H9 (cell line): ENCODE measurements at regions not wholly inside any gene's neighbourhood (a gene's known extent, or its start where the extent isn't known, plus 50 kb on each side); places are given as distances from the start of the nearest gene placed in this dataset.

Experiments used
- DNase-seq: peaks from one replicate; pipeline ENCODE4 v3.0.0-alpha.2; 2017
- H2AFZ ChIP-seq: one replicate; pipeline ENCODE4 v1.6.1; 2013; ENCODE audit warnings: mild to moderate bottlenecking, low read length, control low read depth, moderate library complexity
- H2AK5ac ChIP-seq: 2 replicates; pipeline ENCODE4 v1.6.1; 2013; ENCODE audit warnings: low read length, control low read depth, mixed read lengths; ENCODE audit not compliant: insufficient read length
- H2BK120ac ChIP-seq: one replicate; pipeline ENCODE4 v1.6.1; 2013; ENCODE audit warnings: low read depth, mild to moderate bottlenecking, low read length, control low read depth, inconsistent platforms; ENCODE audit not compliant: poor library complexity, severe bottlenecking
- H2BK12ac ChIP-seq: 2 replicates; pipeline ENCODE4 v1.6.1; 2013; ENCODE audit warnings: low read length, control low read depth, mixed read lengths, low read depth; ENCODE audit not compliant: insufficient read length
- H2BK15ac ChIP-seq: 2 replicates; pipeline ENCODE4 v1.6.1; 2013; ENCODE audit warnings: low read depth, low read length, control low read depth
- H2BK20ac ChIP-seq: one replicate; pipeline ENCODE4 v1.6.1; 2013; ENCODE audit warnings: low read depth, mild to moderate bottlenecking, low read length, control low read depth, inconsistent platforms; ENCODE audit not compliant: poor library complexity, severe bottlenecking
- H2BK5ac ChIP-seq: 2 replicates; pipeline ENCODE4 v1.6.1; 2013; ENCODE audit warnings: low read length, control low read depth, mixed read lengths; ENCODE audit not compliant: insufficient read length
- H3K14ac ChIP-seq: 2 replicates; pipeline ENCODE4 v1.6.1; 2013; ENCODE audit warnings: low read length, control low read depth; ENCODE audit not compliant: insufficient read depth
- H3K18ac ChIP-seq: 2 replicates; pipeline ENCODE4 v1.6.1; 2013; ENCODE audit warnings: low read depth, mild to moderate bottlenecking, mixed read lengths, low read length, control low read depth; ENCODE audit not compliant: insufficient read length
- H3K23ac ChIP-seq: 2 replicates; pipeline ENCODE4 v1.6.1; 2013; ENCODE audit warnings: low read length, control low read depth, mixed read lengths, low read depth; ENCODE audit not compliant: insufficient read length
- H3K23me2 ChIP-seq: 2 replicates; pipeline ENCODE4 v1.6.1; 2013; ENCODE audit warnings: low read depth, mild to moderate bottlenecking, mixed read lengths, low read length, control low read depth; ENCODE audit not compliant: insufficient read length, poor library complexity, severe bottlenecking
- H3K27ac ChIP-seq: 2 replicates; pipeline ENCODE4 v1.5.1; 2013; ENCODE audit warnings: low read length, control low read depth, mixed read lengths, low read depth; ENCODE audit not compliant: insufficient read length
- H3K27me3 ChIP-seq: 2 replicates; pipeline ENCODE4 v1.6.1; 2013; ENCODE audit warnings: low read length, control low read depth, inconsistent platforms; ENCODE audit not compliant: insufficient read depth
- H3K4ac ChIP-seq: 2 replicates; pipeline ENCODE4 v1.6.1; 2013; ENCODE audit warnings: low read depth, mild to moderate bottlenecking, control low read depth, inconsistent platforms, low read length, moderate library complexity
- H3K4me1 ChIP-seq: 2 replicates; pipeline ENCODE4 v1.6.1; 2013; ENCODE audit warnings: low read length, control low read depth, inconsistent platforms; ENCODE audit not compliant: insufficient read depth
- H3K4me2 ChIP-seq: 2 replicates; pipeline ENCODE4 v1.6.1; 2013; ENCODE audit warnings: low read length, control low read depth, mixed read lengths; ENCODE audit not compliant: insufficient read length, insufficient read depth
- H3K56ac ChIP-seq: 2 replicates; pipeline ENCODE4 v1.6.1; 2013; ENCODE audit warnings: low read depth, mild to moderate bottlenecking, mixed read lengths, low read length, control low read depth; ENCODE audit not compliant: insufficient read length
- H3K79me1 ChIP-seq: 2 replicates; pipeline ENCODE4 v1.6.1; 2013; ENCODE audit warnings: low read depth, mild to moderate bottlenecking, moderate library complexity, low read length, control low read depth, inconsistent platforms; ENCODE audit not compliant: insufficient read depth, poor library complexity, severe bottlenecking
- H3K79me2 ChIP-seq: 2 replicates; pipeline ENCODE4 v1.6.1; 2013; ENCODE audit warnings: low read length, control low read depth, inconsistent platforms; ENCODE audit not compliant: insufficient read depth
- H3K9ac ChIP-seq: 2 replicates; pipeline ENCODE4 v1.6.1; 2013; ENCODE audit warnings: low read length, control low read depth, mixed read lengths; ENCODE audit not compliant: insufficient read length; ENCODE audit errors: extremely low read depth
- H3K9me3 ChIP-seq: one replicate; pipeline ENCODE4 v1.6.1; 2013; ENCODE audit warnings: low read depth, low read length, inconsistent platforms; ENCODE audit not compliant: control insufficient read depth
- H3T11ph ChIP-seq: one replicate; pipeline ENCODE4 v1.6.1; 2013; ENCODE audit warnings: mild to moderate bottlenecking, low read length, control low read depth, inconsistent platforms
- H4K20me1 ChIP-seq: one replicate; pipeline ENCODE4 v1.6.1; 2013; ENCODE audit not compliant: control insufficient read depth, insufficient read length, insufficient read depth
- H4K5ac ChIP-seq: 2 replicates; pipeline ENCODE4 v1.6.1; 2013; ENCODE audit warnings: low read depth, mild to moderate bottlenecking, mixed read lengths, low read length, control low read depth; ENCODE audit not compliant: insufficient read length
- H4K8ac ChIP-seq: replicated peaks from 2 replicates; pipeline ENCODE4 v1.6.1; 2013; ENCODE audit warnings: low read length, control low read depth, mixed read lengths, low read depth; ENCODE audit not compliant: insufficient read length
- H4K91ac ChIP-seq: 2 replicates; pipeline ENCODE4 v1.6.1; 2013; ENCODE audit warnings: low read depth, mild to moderate bottlenecking, moderate library complexity, mixed read lengths, low read length, control low read depth; ENCODE audit not compliant: insufficient read length
- H3K27ac Mint-ChIP-seq, 3 experiments: 2 replicates in 2 of 3; 3 replicates in 1 of 3; pipeline ENCODE4 v1.8.0; 2020 to 2021; ENCODE audit warnings: mixed read lengths in 3 of 3, mild to moderate bottlenecking in 1 of 3, moderate library complexity in 1 of 3
- H3K27me3 Mint-ChIP-seq: 2 replicates; pipeline ENCODE4 v1.8.0; 2021; ENCODE audit warnings: low read depth, mild to moderate bottlenecking, moderate library complexity, mixed read lengths
- H3K36me3 Mint-ChIP-seq, 3 experiments: 2 replicates in 2 of 3; 3 replicates in 1 of 3; pipeline ENCODE4 v1.8.0; 2020 to 2021; ENCODE audit warnings: low read depth in 3 of 3, mixed read lengths in 3 of 3; ENCODE audit not compliant: insufficient read depth in 1 of 3
- H3K4me1 Mint-ChIP-seq, 2 experiments: 2 replicates each; pipeline ENCODE4 v1.8.0; 2020; ENCODE audit warnings: mixed read lengths in 2 of 2
- H3K4me3 Mint-ChIP-seq, 2 experiments: 2 replicates in 1 of 2; 3 replicates in 1 of 2; pipeline ENCODE4 v1.8.0; 2020 to 2021; ENCODE audit warnings: mild to moderate bottlenecking in 2 of 2, mixed read lengths in 2 of 2, moderate library complexity in 1 of 2
- H3K9me3 Mint-ChIP-seq, 2 experiments: 2 replicates in 1 of 2; 3 replicates in 1 of 2; pipeline ENCODE4 v1.8.0; 2020; ENCODE audit warnings: mild to moderate bottlenecking in 2 of 2, mixed read lengths in 2 of 2, moderate library complexity in 1 of 2
- WGBS: extraction: QIAGEN DNeasy Blood & Tissue Kit; methylation state at CpG from one replicate; pipeline ENCODE4 v1.1.7; 2013; ENCODE audit warnings: missing lambda C conversion rate, low lambda C conversion rate, mixed read lengths; ENCODE audit not compliant: insufficient read length; ENCODE audit errors: extremely low coverage; 5-methylcytosine and 5-hydroxymethylcytosine counted together
- TF ChIP-seq, protein P1 (sequence below): fragments of 200-600 bp; sonication (generic); conservative IDR thresholded peaks from 3 replicates; pipeline ENCODE4 v1.8.0; 2021; ENCODE audit warnings: antibody characterized with exemption, mild to moderate bottlenecking

DNA sequence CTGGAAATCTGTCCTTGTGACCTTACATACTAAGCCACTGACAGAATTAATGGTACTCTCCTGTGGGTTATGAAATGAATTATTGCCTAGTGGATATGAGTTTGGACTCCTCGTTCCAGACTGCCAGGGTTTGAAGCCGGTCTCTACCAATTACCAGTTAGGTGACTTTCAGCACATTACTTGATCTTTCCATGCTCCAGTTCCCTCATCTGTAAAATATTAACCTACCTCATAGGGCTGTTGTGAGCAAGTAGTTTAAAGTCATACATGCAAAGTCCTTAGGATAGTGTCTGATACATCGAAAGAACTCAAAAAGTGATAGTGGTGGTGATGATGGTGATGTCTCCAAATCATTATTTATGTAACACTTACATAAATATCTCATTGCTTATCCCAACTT is 373.5 kb upstream of the ARX start:
- no peak overlapping the region for H2BK120ac ChIP-seq
- no peak overlapping the region for H2BK20ac ChIP-seq
- no peak overlapping the region for H2BK5ac ChIP-seq
- no peaks in the 10 kb centered on the region for H3K79me2 ChIP-seq
- H2AFZ ChIP-seq, result no peak overlapping the region
- H4K91ac ChIP-seq, result no peak overlapping the region
- no peak overlapping the region for H3K23ac ChIP-seq
- no CpG with 5 or more reads among the region's 3 CpGs for WGBS
- H2AK5ac ChIP-seq, result no peak overlapping the region
- no peak overlapping the region for H2BK12ac ChIP-seq
- H3K27me3 Mint-ChIP-seq, result no peaks in the 10 kb centered on the region; the same call in 1 of the 2 replicates
- no peak overlapping the region for H2BK15ac ChIP-seq
- H3K4me1 Mint-ChIP-seq, result no peaks in the 10 kb centered on the region
- H3K9ac ChIP-seq, result no peak overlapping the region
- H3K9me3 ChIP-seq, result peaks cover 24% of the 10 kb centered on the region
- H3K27me3 ChIP-seq, result no peaks in the 10 kb centered on the region
- H3K4me1 ChIP-seq, result no peaks in the 10 kb centered on the region
- TF ChIP-seq, protein P1, sequence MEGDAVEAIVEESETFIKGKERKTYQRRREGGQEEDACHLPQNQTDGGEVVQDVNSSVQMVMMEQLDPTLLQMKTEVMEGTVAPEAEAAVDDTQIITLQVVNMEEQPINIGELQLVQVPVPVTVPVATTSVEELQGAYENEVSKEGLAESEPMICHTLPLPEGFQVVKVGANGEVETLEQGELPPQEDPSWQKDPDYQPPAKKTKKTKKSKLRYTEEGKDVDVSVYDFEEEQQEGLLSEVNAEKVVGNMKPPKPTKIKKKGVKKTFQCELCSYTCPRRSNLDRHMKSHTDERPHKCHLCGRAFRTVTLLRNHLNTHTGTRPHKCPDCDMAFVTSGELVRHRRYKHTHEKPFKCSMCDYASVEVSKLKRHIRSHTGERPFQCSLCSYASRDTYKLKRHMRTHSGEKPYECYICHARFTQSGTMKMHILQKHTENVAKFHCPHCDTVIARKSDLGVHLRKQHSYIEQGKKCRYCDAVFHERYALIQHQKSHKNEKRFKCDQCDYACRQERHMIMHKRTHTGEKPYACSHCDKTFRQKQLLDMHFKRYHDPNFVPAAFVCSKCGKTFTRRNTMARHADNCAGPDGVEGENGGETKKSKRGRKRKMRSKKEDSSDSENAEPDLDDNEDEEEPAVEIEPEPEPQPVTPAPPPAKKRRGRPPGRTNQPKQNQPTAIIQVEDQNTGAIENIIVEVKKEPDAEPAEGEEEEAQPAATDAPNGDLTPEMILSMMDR, result no peak
- peaks cover 0 to 9% (median 0%) of the 10 kb centered on the region in 3 experiments; a peak in 2 of 7 replicates for H3K36me3 Mint-ChIP-seq
- no peak overlapping the region for H3K18ac ChIP-seq
- no peak overlapping the region for H4K5ac ChIP-seq
- no peak overlapping the region for H3K4me2 ChIP-seq
- no peak overlapping the region for H4K8ac ChIP-seq
- no peak overlapping the region for H3K4me3 Mint-ChIP-seq
- no peak for DNase-seq
- H3K14ac ChIP-seq, result no peak overlapping the region
- H3K27ac ChIP-seq, result no peak overlapping the region
- H3K79me1 ChIP-seq, result no peaks in the 10 kb centered on the region
- H3K9me3 Mint-ChIP-seq, result peaks cover 54 to 57% of the 10 kb centered on the region in 2 experiments
- no peaks in the 10 kb centered on the region for H4K20me1 ChIP-seq
- H3K4ac ChIP-seq, result no peak overlapping the region
- H3K27ac Mint-ChIP-seq, result no peak overlapping the region
- H3T11ph ChIP-seq, result no peak overlapping the region
- H3K23me2 ChIP-seq, result no peaks in the 10 kb centered on the region
- no peak overlapping the region for H3K56ac ChIP-seq
